Colonic mucosa (tissue), 4 donors: ENCODE measurements at regions not wholly inside any gene's neighbourhood (a gene's known extent, or its start where the extent isn't known, plus 50 kb on each side); places are given as distances from the start of the nearest gene placed in this dataset.

Experiments
- DNase-seq: peaks from one replicate; pipeline ENCODE4 v3.0.0-alpha.2; 2020
- H3K27ac ChIP-seq: fragments of 200-600 bp; one replicate; pipeline ENCODE4 v1.8.0; 2021
- H3K27me3 ChIP-seq: fragments of 200-600 bp; one replicate; pipeline ENCODE4 v1.8.0; 2021
- H3K36me3 ChIP-seq: fragments of 200-600 bp; one replicate; pipeline ENCODE4 v1.8.0; 2021
- H3K4me1 ChIP-seq: fragments of 200-600 bp; one replicate; pipeline ENCODE4 v1.8.0; 2021; ENCODE audit warnings: mild to moderate bottlenecking
- H3K4me3 ChIP-seq: fragments of 200-600 bp; one replicate; pipeline ENCODE4 v1.8.0; 2021
- H3K9ac ChIP-seq, 2 donors: one replicate each; pipeline ENCODE4 v1.7.0; 2013; ENCODE audit warnings: control low read depth in 2 of 2, low read depth in 2 of 2, low read length in 2 of 2
- H3K9me3 ChIP-seq: fragments of 200-600 bp; one replicate; pipeline ENCODE4 v1.8.0; 2021
- CTCF ChIP-seq: fragments of 200-600 bp; IDR thresholded peaks from one replicate; pipeline ENCODE4 v1.8.0; 2022; ENCODE audit warnings: antibody characterized with exemption, mild to moderate bottlenecking
- intact Hi-C: fragments of 100-400 bp; cut with DNase I; formaldehyde crosslinking; loops from one replicate; pipeline ENCODE4 v1.14.1; 2022
- donor health status: healthy.
- donor health status: DM: no; HTN: no; CAD: no.
- donor health status: DM: no; HTN: no; CAD: no.

GRCh38 chr12:58033831-58034230, 92.5 kb downstream of the ATP23 start:
- no peak for TF ChIP-seq CTCF
- Histone ChIP-seq H3K27ac (no peak overlapping the region), H3K27me3 (no peaks in the 10 kb centered on the region), H3K4me3 (no peak overlapping the region), H3K9ac (no peak overlapping the region), H3K9me3 (no peaks in the 10 kb centered on the region), H3K36me3 (no peaks in the 10 kb centered on the region), H3K4me1 (no peaks in the 10 kb centered on the region)
- DNase-seq, result no peak
- intact Hi-C loops, result no loop called here

- H3K4me1 ChIP-seq, result no peaks in the 10 kb centered on the region
- no peak overlapping the region for H3K9ac ChIP-seq
- no peaks in the 10 kb centered on the region for H3K9me3 ChIP-seq
- intact Hi-C loops, result no loop called here
- no peak for TF ChIP-seq CTCF
- no peaks in the 10 kb centered on the region for H3K36me3 ChIP-seq
- H3K4me3 ChIP-seq, result no peak overlapping the region
- no peak for DNase-seq
- no peaks in the 10 kb centered on the region for H3K27me3 ChIP-seq
- no peak overlapping the region for H3K27ac ChIP-seq
Measured at GRCh38 chr12:58034311-58034710, 92.9 kb downstream of the ATP23 start.

- TF ChIP-seq CTCF, result no peak
- DNase-seq, result no peak
- Histone ChIP-seq H3K27me3 (no peaks in the 10 kb centered on the region), H3K4me1 (no peaks in the 10 kb centered on the region), H3K4me3 (no peak overlapping the region), H3K36me3 (no peaks in the 10 kb centered on the region), H3K27ac (no peak overlapping the region), H3K9ac (no peak overlapping the region), H3K9me3 (no peaks in the 10 kb centered on the region)
- intact Hi-C loops, result no loop called here
Measured at GRCh38 chr12:58034712-58035111, 93.3 kb downstream of the ATP23 start.

GRCh38 chr12:58041441-58041840, 100.1 kb downstream of the ATP23 start:
- no peaks in the 10 kb centered on the region for H3K9me3 ChIP-seq
- H3K9ac ChIP-seq, result no peak overlapping the region
- no peak overlapping the region for H3K4me3 ChIP-seq
- H3K4me1 ChIP-seq, result no peaks in the 10 kb centered on the region
- H3K36me3 ChIP-seq, result no peaks in the 10 kb centered on the region
- no peaks in the 10 kb centered on the region for H3K27me3 ChIP-seq
- intact Hi-C loops, result no loop called here
- no peak for TF ChIP-seq CTCF
- no peak overlapping the region for H3K27ac ChIP-seq
- no peak for DNase-seq

- no peak for DNase-seq
- H3K27me3 ChIP-seq, result no peaks in the 10 kb centered on the region
- H3K4me1 ChIP-seq, result no peaks in the 10 kb centered on the region
- no peaks in the 10 kb centered on the region for H3K36me3 ChIP-seq
- H3K4me3 ChIP-seq, result no peak overlapping the region
- TF ChIP-seq CTCF, result no peak
- no peak overlapping the region for H3K27ac ChIP-seq
- no peaks in the 10 kb centered on the region for H3K9me3 ChIP-seq
- intact Hi-C loops, result no loop called here
- H3K9ac ChIP-seq, result no peak overlapping the region
Measured at GRCh38 chr12:58044966-58045365, 103.6 kb downstream of the ATP23 start.

- Histone ChIP-seq H3K4me1 (no peaks in the 10 kb centered on the region), H3K9ac (no peak overlapping the region), H3K4me3 (no peak overlapping the region), H3K27me3 (no peaks in the 10 kb centered on the region), H3K9me3 (no peaks in the 10 kb centered on the region), H3K27ac (no peak overlapping the region), H3K36me3 (no peaks in the 10 kb centered on the region)
- intact Hi-C loops, result no loop called here
- no peak for TF ChIP-seq CTCF
- no peak for DNase-seq
Measured at GRCh38 chr12:58046271-58046670, 104.9 kb downstream of the ATP23 start.
